Thoracic aorta (tissue), 2 donors: ENCODE measurements at regions not wholly inside any gene's neighbourhood (a gene's known extent, or its start where the extent isn't known, plus 50 kb on each side); places are given as distances from the start of the nearest gene placed in this dataset.

Experiments used
- ATAC-seq: fragments of 150-250 bp; one replicate; pipeline ENCODE4 v1.8.0; 2017; ENCODE audit warnings: low read depth; ENCODE audit not compliant: insufficient number of reproducible peaks, low FRiP score
- DNase-seq: peaks from one replicate; pipeline ENCODE4 v3.0.0-alpha.2; 2020; ENCODE audit warnings: low spot score
- H3K27ac ChIP-seq, 2 donors: fragments of 200-600 bp; sonication (generic); 1 replicate in 1 of 2; 2 replicates in 1 of 2; pipeline ENCODE4 v1.5.1; 2016; ENCODE audit warnings: mild to moderate bottlenecking in 2 of 2, moderate library complexity in 2 of 2
- H3K27me3 ChIP-seq: fragments of 200-600 bp; sonication (generic); replicated peaks from 2 replicates; pipeline ENCODE4 v1.6.0; 2016; ENCODE audit warnings: mild to moderate bottlenecking; ENCODE audit not compliant: insufficient read depth
- H3K36me3 ChIP-seq: fragments of 200-600 bp; sonication (generic); one replicate; pipeline ENCODE4 v1.5.1; 2016
- H3K4me1 ChIP-seq, 2 donors: fragments of 200-600 bp; sonication (generic); 1 replicate in 1 of 2; 2 replicates in 1 of 2; pipeline versions ENCODE4 v1.5.1 to v1.6.0; 2016; ENCODE audit warnings: low read depth in 2 of 2, mild to moderate bottlenecking in 1 of 2; ENCODE audit not compliant: control insufficient read depth in 1 of 2
- H3K4me3 ChIP-seq: fragments of 200-600 bp; sonication (generic); 2 replicates; pipeline ENCODE4 v1.5.1; 2016; ENCODE audit warnings: mild to moderate bottlenecking
- H3K9me3 ChIP-seq: fragments of 200-600 bp; sonication (generic); 2 replicates; pipeline ENCODE4 v1.5.1; 2016
- CTCF ChIP-seq: fragments of 200-600 bp; sonication (generic); IDR thresholded peaks from one replicate; pipeline ENCODE4 v1.5.1; 2019; ENCODE audit warnings: antibody characterized with exemption

DNA sequence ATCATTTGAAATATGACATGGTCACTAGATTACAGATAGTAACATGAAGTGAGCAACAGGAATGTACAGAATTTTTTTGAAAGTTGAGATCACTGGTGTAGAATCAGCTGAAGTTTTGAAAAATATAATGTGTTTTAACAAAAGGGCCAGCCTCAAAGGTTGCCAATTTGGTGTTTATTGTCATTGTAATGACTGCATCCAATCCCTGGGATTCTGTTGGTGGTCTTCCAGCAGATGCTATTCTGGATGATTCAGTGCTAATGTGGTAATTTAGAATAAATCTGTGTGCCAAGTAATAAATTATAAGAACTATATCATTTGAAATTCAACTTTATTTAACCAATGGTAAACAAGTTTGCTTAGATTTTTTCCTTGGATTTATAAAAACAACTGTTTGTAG, 436.4 kb upstream of the PKN2 start:
- H3K4me1 ChIP-seq, result no peaks in the 10 kb centered on the region
- no peak for ATAC-seq
- H3K27me3 ChIP-seq, result no peaks in the 10 kb centered on the region

GRCh38 chr1:88250915-88251314, 433.2 kb upstream of the PKN2 start:
- H3K4me3 ChIP-seq, result no peak overlapping the region
- no peaks in the 10 kb centered on the region for H3K36me3 ChIP-seq
- H3K27ac ChIP-seq, result no peak overlapping the region
- H3K27me3 ChIP-seq, result no peaks in the 10 kb centered on the region
- ATAC-seq (no peak), DNase-seq (no peak)
- TF ChIP-seq CTCF, result no peak
- no peaks in the 10 kb centered on the region for H3K9me3 ChIP-seq
- no peaks in the 10 kb centered on the region for H3K4me1 ChIP-seq

More for the DNA sequence above, 436.4 kb upstream of the PKN2 start:
- H3K36me3 ChIP-seq, result no peaks in the 10 kb centered on the region
- H3K27ac ChIP-seq, result no peak overlapping the region
- DNase-seq, result no peak
- no peak for TF ChIP-seq CTCF
- no peak overlapping the region for H3K4me3 ChIP-seq
- no peaks in the 10 kb centered on the region for H3K9me3 ChIP-seq

DNA sequence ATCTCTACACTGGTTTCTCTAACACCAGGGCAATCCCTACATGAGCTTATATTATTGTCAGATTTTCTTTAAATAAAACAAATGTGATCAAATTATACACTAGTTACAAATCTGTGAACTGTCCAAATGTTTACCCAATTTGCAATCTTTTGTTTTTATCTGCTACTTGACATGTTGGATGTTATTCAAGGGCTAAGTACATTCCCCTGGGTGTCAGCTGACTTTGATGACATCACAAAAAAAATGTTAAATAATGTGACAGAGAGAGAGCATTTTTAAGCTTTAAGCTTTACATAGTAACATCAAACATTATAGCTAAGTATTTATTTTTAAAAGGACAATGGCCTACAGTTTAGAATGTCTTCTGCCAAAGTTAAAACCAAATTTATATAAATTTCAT, 431.3 kb upstream of the PKN2 start:
- TF ChIP-seq CTCF, result no peak
- no peaks in the 10 kb centered on the region for H3K9me3 ChIP-seq
- no peaks in the 10 kb centered on the region for H3K27me3 ChIP-seq
- no peak overlapping the region for H3K4me3 ChIP-seq
- ATAC-seq (no peak), DNase-seq (no peak)
- no peak overlapping the region for H3K27ac ChIP-seq
- no peaks in the 10 kb centered on the region for H3K36me3 ChIP-seq
- H3K4me1 ChIP-seq, result no peaks in the 10 kb centered on the region

- H3K36me3 ChIP-seq, result no peaks in the 10 kb centered on the region
- DNase-seq, result no peak
- no peak for TF ChIP-seq CTCF
These were observed 418.5 kb upstream of the PKN2 start for GRCh38 chr1:88265606-88266005.

DNA sequence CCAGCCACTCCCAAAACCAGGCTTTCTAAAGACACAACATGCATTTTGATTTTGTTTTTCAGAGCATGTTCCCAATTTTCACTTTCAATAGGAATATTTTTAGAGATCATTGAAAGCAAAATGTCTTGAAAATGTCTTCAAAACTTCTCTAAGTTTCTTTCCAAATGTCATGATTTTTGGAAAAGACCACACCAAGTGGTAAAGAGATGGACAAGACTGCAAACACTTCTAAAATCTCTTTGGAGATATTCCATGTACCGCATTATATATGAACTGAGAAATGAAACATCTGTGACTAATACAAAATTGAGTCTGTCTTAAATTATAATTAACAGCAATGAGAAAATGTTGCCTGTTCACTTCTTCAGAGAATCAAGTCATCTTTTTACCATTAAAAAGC, 418.0 kb upstream of the PKN2 start:
- DNase-seq (no peak), ATAC-seq (no peak)
- no peak for TF ChIP-seq CTCF
- Histone ChIP-seq H3K9me3 (no peaks in the 10 kb centered on the region), H3K36me3 (no peaks in the 10 kb centered on the region), H3K27me3 (no peaks in the 10 kb centered on the region), H3K27ac (no peak overlapping the region), H3K4me3 (no peak overlapping the region), H3K4me1 (no peaks in the 10 kb centered on the region)

More at GRCh38 chr1:88265606-88266005, 418.5 kb upstream of the PKN2 start:
- no peaks in the 10 kb centered on the region for H3K9me3 ChIP-seq
- H3K4me1 ChIP-seq, result no peaks in the 10 kb centered on the region
- H3K27me3 ChIP-seq, result no peaks in the 10 kb centered on the region
- H3K4me3 ChIP-seq, result no peak overlapping the region
- H3K27ac ChIP-seq, result no peak overlapping the region
- ATAC-seq, result no peak
